ENCODE measurements at regions not wholly inside any gene's neighbourhood (a gene's known extent, or its start where the extent isn't known, plus 50 kb on each side); places are given as distances from the start of the nearest gene placed in this dataset.

DNA sequence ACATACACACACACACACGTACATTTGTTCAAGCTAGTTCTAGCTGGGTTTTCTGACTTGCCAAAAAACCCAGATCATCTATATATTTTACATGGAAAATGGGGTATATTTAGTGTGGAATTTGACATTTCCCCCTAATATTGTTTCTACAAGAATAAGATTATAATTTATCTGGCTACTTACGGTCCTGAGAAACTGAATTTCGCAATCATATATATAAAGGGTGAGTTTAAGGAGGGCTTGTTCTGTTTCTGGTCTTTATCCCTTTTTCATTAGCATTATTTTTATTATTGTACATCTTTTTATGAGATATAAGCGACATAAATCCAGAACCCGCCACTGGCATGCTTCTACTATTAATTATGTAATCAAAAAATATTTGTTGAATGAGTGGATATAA is 528.9 kb downstream of the TMX3 start:
- Histone ChIP-seq H3K36me3 (ENCODE audit: control insufficient read depth, insufficient read depth, low read length) (no peaks in the 10 kb centered on the region), H3K27me3 (ENCODE audit: control insufficient read depth, insufficient read depth, low read length) (no peaks in the 10 kb centered on the region), H3K4me3 (ENCODE audit: low read depth, low read length) (no peak overlapping the region)
- FAIRE-seq (no peak), DNase-seq (ENCODE audit: low read depth) (no peak)
- TF ChIP-seq, protein P1, sequence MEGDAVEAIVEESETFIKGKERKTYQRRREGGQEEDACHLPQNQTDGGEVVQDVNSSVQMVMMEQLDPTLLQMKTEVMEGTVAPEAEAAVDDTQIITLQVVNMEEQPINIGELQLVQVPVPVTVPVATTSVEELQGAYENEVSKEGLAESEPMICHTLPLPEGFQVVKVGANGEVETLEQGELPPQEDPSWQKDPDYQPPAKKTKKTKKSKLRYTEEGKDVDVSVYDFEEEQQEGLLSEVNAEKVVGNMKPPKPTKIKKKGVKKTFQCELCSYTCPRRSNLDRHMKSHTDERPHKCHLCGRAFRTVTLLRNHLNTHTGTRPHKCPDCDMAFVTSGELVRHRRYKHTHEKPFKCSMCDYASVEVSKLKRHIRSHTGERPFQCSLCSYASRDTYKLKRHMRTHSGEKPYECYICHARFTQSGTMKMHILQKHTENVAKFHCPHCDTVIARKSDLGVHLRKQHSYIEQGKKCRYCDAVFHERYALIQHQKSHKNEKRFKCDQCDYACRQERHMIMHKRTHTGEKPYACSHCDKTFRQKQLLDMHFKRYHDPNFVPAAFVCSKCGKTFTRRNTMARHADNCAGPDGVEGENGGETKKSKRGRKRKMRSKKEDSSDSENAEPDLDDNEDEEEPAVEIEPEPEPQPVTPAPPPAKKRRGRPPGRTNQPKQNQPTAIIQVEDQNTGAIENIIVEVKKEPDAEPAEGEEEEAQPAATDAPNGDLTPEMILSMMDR (IDR thresholded peaks at IDR 0.05; ENCODE audit: insufficient read depth, low read length, severe bottlenecking), result no peak

DNA sequence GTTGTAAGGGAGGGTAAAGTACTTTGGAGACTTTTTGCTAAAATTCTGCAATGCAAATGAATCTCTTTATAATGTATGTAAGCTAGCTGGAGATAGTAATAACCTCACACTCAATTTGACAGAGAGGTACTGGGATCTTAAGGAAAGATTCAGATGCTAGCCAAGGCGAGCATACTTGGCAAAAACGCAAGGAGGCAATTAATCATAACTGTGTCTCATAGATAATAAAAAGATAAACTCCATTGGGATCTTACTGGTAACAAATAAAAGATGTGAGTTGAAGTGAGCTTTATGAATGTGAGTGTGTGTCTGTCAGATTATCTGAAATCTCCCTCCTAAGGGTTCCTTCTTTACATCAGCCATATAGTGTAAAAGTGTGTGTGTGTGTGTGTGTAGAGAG is 533.0 kb downstream of the TMX3 start:
- no peak for FAIRE-seq
- Histone ChIP-seq H3K36me3 (ENCODE audit: control insufficient read depth, insufficient read depth, low read length) (no peaks in the 10 kb centered on the region), H3K4me3 (ENCODE audit: low read depth, low read length) (no peak overlapping the region), H3K27me3 (ENCODE audit: control insufficient read depth, insufficient read depth, low read length) (no peaks in the 10 kb centered on the region)
- DNase-seq (ENCODE audit: low read depth), result no peak
- TF ChIP-seq, protein P1 (IDR thresholded peaks at IDR 0.05; ENCODE audit: insufficient read depth, low read length, severe bottlenecking), result no peak

DNA sequence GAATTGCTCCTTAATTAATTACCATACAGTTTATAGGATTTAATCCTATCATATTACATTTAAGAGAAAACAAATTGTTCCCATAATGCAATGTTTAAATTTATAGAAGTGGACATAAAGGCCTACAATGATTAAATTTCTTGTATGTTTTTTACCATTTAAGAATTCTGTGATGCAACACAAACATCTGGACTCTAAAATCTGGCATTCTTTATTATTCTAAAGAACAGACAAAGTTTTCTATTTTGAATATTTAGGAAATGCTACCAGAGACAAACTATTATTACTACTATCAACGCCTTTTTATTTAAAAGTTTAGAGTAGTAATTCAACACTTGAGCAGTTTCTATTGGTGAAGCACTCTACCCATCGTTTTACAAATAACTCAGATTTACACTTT is 535.1 kb downstream of the TMX3 start:
- no peak overlapping the region for H3K4me3 ChIP-seq (ENCODE audit: low read depth, low read length)
- TF ChIP-seq, protein P1 (IDR thresholded peaks at IDR 0.05; ENCODE audit: insufficient read depth, low read length, severe bottlenecking), result no peak
- H3K36me3 ChIP-seq (ENCODE audit: control insufficient read depth, insufficient read depth, low read length), result no peaks in the 10 kb centered on the region
- H3K27me3 ChIP-seq (ENCODE audit: control insufficient read depth, insufficient read depth, low read length), result no peaks in the 10 kb centered on the region
- DNase-seq (ENCODE audit: low read depth), result no peak
- no peak for FAIRE-seq

DNA sequence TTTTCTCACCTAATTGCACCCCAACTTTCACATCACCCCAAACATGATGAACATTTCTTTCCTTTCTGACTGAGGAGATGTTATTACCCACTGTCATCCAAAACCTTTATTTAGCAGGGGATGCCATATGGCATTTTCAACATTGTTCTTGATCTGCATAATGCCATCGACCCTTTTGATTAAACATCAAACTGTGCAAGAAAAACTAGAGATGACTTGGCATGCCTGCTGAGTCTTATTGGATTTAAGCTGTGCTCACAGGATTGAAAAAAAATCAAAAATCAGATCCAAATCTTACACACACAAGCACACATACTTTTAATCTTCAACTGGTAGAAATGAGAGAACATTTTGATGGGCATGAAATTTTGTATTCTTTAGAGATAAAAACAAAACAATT is 536.0 kb downstream of the TMX3 start:
- Histone ChIP-seq H3K4me3 (ENCODE audit: low read depth, low read length) (no peak overlapping the region), H3K27me3 (ENCODE audit: control insufficient read depth, insufficient read depth, low read length) (no peaks in the 10 kb centered on the region), H3K36me3 (ENCODE audit: control insufficient read depth, insufficient read depth, low read length) (no peaks in the 10 kb centered on the region)
- no peak for DNase-seq (ENCODE audit: low read depth)
- FAIRE-seq, result no peak
- TF ChIP-seq, protein P1 (IDR thresholded peaks at IDR 0.05; ENCODE audit: insufficient read depth, low read length, severe bottlenecking), result no peak

DNA sequence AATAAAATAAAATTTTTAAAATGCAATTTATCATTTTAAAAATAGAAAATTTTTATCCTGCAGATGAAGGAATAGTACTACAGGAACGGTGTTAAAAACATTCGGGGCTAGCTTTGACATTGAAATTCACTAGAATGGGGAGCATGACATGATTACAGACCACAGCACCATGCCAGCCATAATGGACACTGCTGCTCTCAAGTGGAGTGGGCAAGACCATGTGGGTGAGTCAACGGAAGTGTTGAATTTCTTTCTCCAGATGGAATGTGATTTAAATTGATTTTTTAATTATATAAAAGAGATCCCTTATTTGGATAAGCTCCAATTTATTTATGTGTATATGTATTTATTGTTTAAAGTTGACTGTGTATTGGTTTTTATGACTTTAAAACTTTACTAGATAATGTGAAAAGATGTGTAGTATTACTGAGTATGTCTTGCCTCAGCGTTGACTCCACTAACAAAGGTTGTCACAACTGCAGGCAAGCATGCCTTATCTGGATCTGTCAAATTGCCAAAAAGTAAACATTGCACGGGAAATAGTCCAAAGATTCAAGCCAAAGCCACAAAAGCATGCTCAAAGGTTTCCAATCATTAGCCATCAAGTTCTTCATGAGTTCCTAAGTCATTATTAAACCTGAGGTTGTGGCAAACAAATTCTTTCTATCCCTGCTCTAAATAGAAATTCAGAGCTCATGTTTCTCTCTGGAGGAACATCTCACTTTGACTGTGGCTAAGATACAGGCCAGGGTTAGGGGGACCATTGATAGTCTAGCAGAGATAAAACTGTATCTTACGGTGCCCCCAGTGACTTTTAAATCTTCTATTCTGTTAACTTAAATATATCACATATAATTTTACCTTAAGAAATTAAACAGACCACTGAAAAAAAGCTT is 536.9 kb downstream of the TMX3 start:
- no peak for FAIRE-seq
- TF ChIP-seq, protein P1 (IDR thresholded peaks at IDR 0.05; ENCODE audit: insufficient read depth, low read length, severe bottlenecking), result no peak

DNA sequence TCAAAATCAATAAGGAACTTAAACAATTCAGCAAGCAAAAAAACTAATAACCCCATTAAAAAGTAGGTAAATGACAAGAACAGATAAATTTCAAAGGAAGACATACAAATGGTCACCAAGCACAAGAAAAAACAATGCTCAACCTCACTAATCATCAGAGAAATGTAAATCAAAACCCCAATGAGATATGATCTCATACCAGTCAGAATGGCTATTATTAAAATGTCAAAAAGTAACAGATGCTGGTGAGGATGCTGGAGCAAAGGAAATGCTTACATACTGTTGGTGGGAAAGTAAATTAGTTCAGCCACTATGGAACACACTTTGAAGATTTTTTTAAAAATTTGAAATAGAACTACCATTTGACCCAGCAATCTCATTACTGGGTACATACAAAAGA is 538.0 kb downstream of the TMX3 start:
- H3K27me3 ChIP-seq (ENCODE audit: control insufficient read depth, insufficient read depth, low read length), result no peaks in the 10 kb centered on the region
- TF ChIP-seq, protein P1 (IDR thresholded peaks at IDR 0.05; ENCODE audit: insufficient read depth, low read length, severe bottlenecking), result no peak
- no peak overlapping the region for H3K4me3 ChIP-seq (ENCODE audit: low read depth, low read length)
- DNase-seq (ENCODE audit: low read depth) (no peak), FAIRE-seq (no peak)
- no peaks in the 10 kb centered on the region for H3K36me3 ChIP-seq (ENCODE audit: control insufficient read depth, insufficient read depth, low read length)

More for the DNA sequence above, 536.9 kb downstream of the TMX3 start:
- peak; percentile 85 for DNase-seq (ENCODE audit: low read depth)
- Histone ChIP-seq H3K4me3 (ENCODE audit: low read depth, low read length) (no peak overlapping the region), H3K36me3 (ENCODE audit: control insufficient read depth, insufficient read depth, low read length) (no peaks in the 10 kb centered on the region), H3K27me3 (ENCODE audit: control insufficient read depth, insufficient read depth, low read length) (no peaks in the 10 kb centered on the region)
